Caco-2 (cell line): ENCODE measurements at regions not wholly inside any gene's neighbourhood (a gene's known extent, or its start where the extent isn't known, plus 50 kb on each side); places are given as distances from the start of the nearest gene placed in this dataset.

Source experiments
- BruUV-seq: library from RNA; stranded (reverse); fragments of 400-500 nt; replicated peaks from 2 replicates; lab custom pipeline; 2021; lab: Mats Ljungman, UMichigan
- CTCF ChIA-PET: fragments of 300-600 bp; sonication (Branson Sonifier 250); formaldehyde crosslinking; loops from one replicate; lab custom pipeline; 2022; ENCODE audit warnings: antibody characterized with exemption; lab: Charles Lee
- POLR2A ChIA-PET: fragments of 300-600 bp; sonication (Branson Sonifier 250); formaldehyde crosslinking; loops from one replicate; lab custom pipeline; 2022; ENCODE audit warnings: antibody characterized with exemption; lab: Charles Lee
- DNase-seq, 2 experiments: peaks; one replicate each; pipeline versions ENCODE4 v3.0.0 to v3.0.0-alpha.2; 2020 to 2022
- H3K27me3 ChIP-seq: replicated peaks from 2 replicates; pipeline ENCODE4 v1.6.0; 2011; ENCODE audit warnings: low read length; ENCODE audit not compliant: control insufficient read depth, insufficient read depth
- H3K36me3 ChIP-seq: 2 replicates; pipeline ENCODE4 v1.5.1; 2011; ENCODE audit warnings: low read length; ENCODE audit not compliant: control insufficient read depth, insufficient read depth
- H3K4me1 ChIP-seq: fragments of 250-450 bp; sonication (Bioruptor Pico); 2 replicates; pipeline ENCODE4 v1.5.1; 2020; ENCODE audit warnings: mild to moderate bottlenecking
- H3K4me3 ChIP-seq: 2 replicates; pipeline ENCODE4 v1.5.1; 2011; ENCODE audit warnings: low read depth, mild to moderate bottlenecking, control low read depth, low read length
- H3K9me3 ChIP-seq: fragments of 250-450 bp; sonication (Bioruptor Pico); 2 replicates; pipeline ENCODE4 v1.5.1; 2020; ENCODE audit warnings: mild to moderate bottlenecking, moderate library complexity
- H3K27ac Mint-ChIP-seq: one replicate; pipeline ENCODE4 v1.8.0; 2022; ENCODE audit warnings: mixed read lengths; ENCODE audit not compliant: unreplicated experiment
- H3K27me3 Mint-ChIP-seq: one replicate; pipeline ENCODE4 v1.8.0; 2022; ENCODE audit warnings: mixed read lengths; ENCODE audit not compliant: insufficient read depth, unreplicated experiment
- H3K36me3 Mint-ChIP-seq: one replicate; pipeline ENCODE4 v1.8.0; 2022; ENCODE audit warnings: mild to moderate bottlenecking, mixed read lengths; ENCODE audit not compliant: insufficient read depth, unreplicated experiment
- H3K4me1 Mint-ChIP-seq: one replicate; pipeline ENCODE4 v1.8.0; 2022; ENCODE audit warnings: low read depth, mixed read lengths; ENCODE audit not compliant: unreplicated experiment
- H3K4me3 Mint-ChIP-seq: one replicate; pipeline ENCODE4 v1.8.0; 2022; ENCODE audit warnings: mild to moderate bottlenecking, moderate library complexity, mixed read lengths; ENCODE audit not compliant: unreplicated experiment
- H3K9me3 Mint-ChIP-seq: one replicate; pipeline ENCODE4 v1.8.0; 2022; ENCODE audit warnings: mixed read lengths; ENCODE audit not compliant: unreplicated experiment
- intact Hi-C: fragments of 100-400 bp; cut with micrococcal nuclease; formaldehyde crosslinking; loops from one replicate; pipeline ENCODE4 v1.10.0; 2022; ENCODE audit not compliant: unreplicated experiment
- TF ChIP-seq, protein P1 (sequence below), 2 experiments: fragments of 200-600 bp in 1 of 2; IDR thresholded peaks; 1 replicate in 1 of 2; 2 replicates in 1 of 2; pipeline versions ENCODE4 v1.5.1 to v1.8.0; 2011 to 2022; ENCODE audit warnings: antibody characterized with exemption in 1 of 2, control low read depth in 1 of 2, inconsistent platforms in 1 of 2, low read depth in 1 of 2, low read length in 1 of 2, mild to moderate bottlenecking in 1 of 2, moderate library complexity in 1 of 2; ENCODE audit not compliant: insufficient read depth in 1 of 2, severe bottlenecking in 1 of 2, unreplicated experiment in 1 of 2

DNA sequence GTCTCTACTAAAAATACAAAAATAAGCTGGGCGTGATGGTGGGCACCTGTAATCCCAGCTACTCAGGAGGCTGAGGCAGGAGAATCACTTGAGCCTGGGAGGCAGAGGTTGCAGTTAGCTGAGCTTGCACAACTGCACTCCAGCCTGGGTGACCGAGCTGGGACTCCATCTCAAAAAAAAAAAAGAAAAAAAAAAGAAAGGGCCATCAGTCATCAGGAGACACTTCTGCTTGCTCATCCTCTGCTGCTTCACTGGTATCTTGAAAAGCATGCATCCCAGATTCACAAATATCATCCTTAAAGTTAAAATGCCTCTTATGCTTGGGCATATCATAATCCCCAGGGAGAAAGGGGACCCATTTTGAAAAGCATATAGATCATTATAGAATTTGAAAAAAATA is 176.6 kb upstream of the NR2F2 start:
- H3K4me3 Mint-ChIP-seq: no peak overlapping the region
- Histone ChIP-seq H3K27me3 (no peaks in the 10 kb centered on the region), H3K36me3 (no peaks in the 10 kb centered on the region), H3K4me1 (no peaks in the 10 kb centered on the region), H3K4me3 (no peak overlapping the region), H3K9me3 (no peaks in the 10 kb centered on the region)
- no peaks in the 10 kb centered on the region for H3K36me3 Mint-ChIP-seq
- intact Hi-C loops: no loop called here
- no peak for DNase-seq
- POLR2A ChIA-PET: interaction anchor here (0.6 kb wide), 1 partner anchor 181 kb away, joined by 3 read pairs; no protein-coding TSS in a partner anchor
- H3K27me3 Mint-ChIP-seq: no peaks in the 10 kb centered on the region
- no TSS peak for BruUV-seq
- H3K27ac Mint-ChIP-seq: no peak overlapping the region
- TF ChIP-seq, protein P1, sequence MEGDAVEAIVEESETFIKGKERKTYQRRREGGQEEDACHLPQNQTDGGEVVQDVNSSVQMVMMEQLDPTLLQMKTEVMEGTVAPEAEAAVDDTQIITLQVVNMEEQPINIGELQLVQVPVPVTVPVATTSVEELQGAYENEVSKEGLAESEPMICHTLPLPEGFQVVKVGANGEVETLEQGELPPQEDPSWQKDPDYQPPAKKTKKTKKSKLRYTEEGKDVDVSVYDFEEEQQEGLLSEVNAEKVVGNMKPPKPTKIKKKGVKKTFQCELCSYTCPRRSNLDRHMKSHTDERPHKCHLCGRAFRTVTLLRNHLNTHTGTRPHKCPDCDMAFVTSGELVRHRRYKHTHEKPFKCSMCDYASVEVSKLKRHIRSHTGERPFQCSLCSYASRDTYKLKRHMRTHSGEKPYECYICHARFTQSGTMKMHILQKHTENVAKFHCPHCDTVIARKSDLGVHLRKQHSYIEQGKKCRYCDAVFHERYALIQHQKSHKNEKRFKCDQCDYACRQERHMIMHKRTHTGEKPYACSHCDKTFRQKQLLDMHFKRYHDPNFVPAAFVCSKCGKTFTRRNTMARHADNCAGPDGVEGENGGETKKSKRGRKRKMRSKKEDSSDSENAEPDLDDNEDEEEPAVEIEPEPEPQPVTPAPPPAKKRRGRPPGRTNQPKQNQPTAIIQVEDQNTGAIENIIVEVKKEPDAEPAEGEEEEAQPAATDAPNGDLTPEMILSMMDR (IDR thresholded peaks at IDR 0.05; ENCODE audit: insufficient read depth in 1 of 2, low read depth in 1 of 2, low read length in 1 of 2, severe bottlenecking in 1 of 2, unreplicated experiment in 1 of 2): no peak
- no peaks in the 10 kb centered on the region for H3K9me3 Mint-ChIP-seq
- H3K4me1 Mint-ChIP-seq: peaks cover 7% of the 10 kb centered on the region
- CTCF ChIA-PET: no interaction called here

DNA sequence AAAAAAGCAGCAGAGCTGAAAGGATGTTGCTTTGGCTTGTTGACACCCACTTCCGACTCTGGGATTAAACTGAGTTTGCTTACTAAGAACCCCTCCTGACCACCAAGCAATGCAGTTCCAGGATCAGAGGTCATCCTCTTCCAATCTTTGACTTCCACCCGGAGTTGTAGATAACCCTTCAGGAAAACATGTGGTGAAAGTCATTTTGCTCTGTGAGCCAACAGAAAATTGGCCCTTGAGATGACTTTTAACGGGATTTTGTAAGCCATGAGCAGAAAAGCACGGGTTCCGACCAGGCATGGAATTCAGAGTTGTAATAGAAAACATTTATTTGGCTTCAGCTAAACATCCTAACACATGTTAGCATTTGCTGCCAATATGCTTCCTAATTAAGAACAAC is 171.6 kb upstream of the NR2F2 start:
- CTCF ChIA-PET: interaction anchor here (0.6 kb wide), 2 partner anchors 23 to 36 kb away, joined by 3 to 4 read pairs; no protein-coding TSS in a partner anchor
- no peaks in the 10 kb centered on the region; the same call in none of the 2 replicates for H3K9me3 ChIP-seq
- intact Hi-C loops: no loop called here
- BruUV-seq: no TSS peak
- no peak for DNase-seq
- TF ChIP-seq, protein P1 (IDR thresholded peaks at IDR 0.05; ENCODE audit: insufficient read depth in 1 of 2, low read depth in 1 of 2, low read length in 1 of 2, severe bottlenecking in 1 of 2, unreplicated experiment in 1 of 2): no peak
- Mint-ChIP-seq H3K27ac (no peak overlapping the region), H3K27me3 (no peaks in the 10 kb centered on the region), H3K9me3 (no peaks in the 10 kb centered on the region), H3K4me3 (no peak overlapping the region), H3K4me1 (peaks cover 12% of the 10 kb centered on the region), H3K36me3 (no peaks in the 10 kb centered on the region)
- H3K4me1 ChIP-seq: peaks cover 6% of the 10 kb centered on the region
- POLR2A ChIA-PET: no interaction called here
- H3K27me3 ChIP-seq: no peaks in the 10 kb centered on the region
- no peak overlapping the region for H3K4me3 ChIP-seq
- no peaks in the 10 kb centered on the region for H3K36me3 ChIP-seq

DNA sequence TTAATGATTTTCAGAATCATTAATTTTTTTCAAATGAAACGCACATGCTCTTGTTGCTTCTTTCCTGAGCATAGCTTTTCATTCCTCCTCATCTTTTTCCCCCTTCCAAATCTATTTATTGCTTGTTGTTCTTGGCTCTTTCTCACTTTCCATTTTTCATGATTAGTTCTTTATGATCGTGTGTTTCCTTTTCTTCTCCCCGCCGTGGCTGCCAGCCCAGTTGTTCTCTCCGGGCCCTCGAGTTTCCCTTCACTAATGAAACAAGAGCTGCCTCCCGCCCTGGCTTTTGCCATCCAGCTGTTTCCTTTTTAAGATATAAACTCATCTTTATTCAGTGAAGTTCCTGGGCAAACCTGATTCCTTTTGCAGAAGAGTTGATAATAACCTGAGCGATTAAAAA is 170.2 kb upstream of the NR2F2 start:
- Mint-ChIP-seq H3K9me3 (no peaks in the 10 kb centered on the region), H3K36me3 (no peaks in the 10 kb centered on the region), H3K4me3 (no peak overlapping the region), H3K27me3 (no peaks in the 10 kb centered on the region), H3K4me1 (peaks cover 7% of the 10 kb centered on the region), H3K27ac (no peak overlapping the region)
- intact Hi-C loops: no loop called here
- Histone ChIP-seq H3K4me3 (no peak overlapping the region), H3K9me3 (no peaks in the 10 kb centered on the region; the same call in none of the 2 replicates), H3K4me1 (peaks cover 6% of the 10 kb centered on the region), H3K36me3 (no peaks in the 10 kb centered on the region), H3K27me3 (no peaks in the 10 kb centered on the region)
- no peak for DNase-seq
- no TSS peak for BruUV-seq
- TF ChIP-seq, protein P1 (IDR thresholded peaks at IDR 0.05; ENCODE audit: insufficient read depth in 1 of 2, low read depth in 1 of 2, low read length in 1 of 2, severe bottlenecking in 1 of 2, unreplicated experiment in 1 of 2): no peak
- POLR2A ChIA-PET: no interaction called here
- CTCF ChIA-PET: interaction anchor here (0.7 kb wide), 1 partner anchor 67 kb away, joined by 5 read pairs; no protein-coding TSS in a partner anchor
